8988T (cell line): ENCODE measurements at regions not wholly inside any gene's neighbourhood (a gene's known extent, or its start where the extent isn't known, plus 50 kb on each side); places are given as distances from the start of the nearest gene placed in this dataset.
"Not testable (repeated sequence)": the region's sequence is repeated elsewhere in the genome, so short reads cannot be mapped to it uniquely, and the experiment has no call there.

Experiments used
- DNase-seq: peaks from one replicate; pipeline ENCODE4 v3.0.0; 2011

DNA sequence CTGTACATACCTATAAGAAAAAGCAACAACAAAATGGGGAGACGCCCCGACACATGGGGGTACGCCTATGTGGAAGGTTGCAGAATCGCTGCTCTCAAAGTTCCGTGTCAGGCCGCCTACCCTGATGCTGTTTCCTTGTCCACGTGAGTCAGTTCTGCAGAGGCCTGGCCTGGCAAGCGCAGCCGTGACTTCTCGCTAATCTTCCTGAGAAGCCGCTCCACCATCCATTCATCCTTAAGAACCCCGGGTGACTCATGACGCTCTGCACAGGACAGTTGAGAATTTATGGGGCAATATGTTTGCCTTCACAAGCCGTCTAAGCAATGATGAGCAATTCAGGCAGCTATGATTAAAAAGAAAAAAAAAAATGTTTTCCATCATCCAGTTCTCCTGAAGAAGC, 122.3 kb upstream of the TMPRSS2 start:
- DNase-seq, result no peak

DNA sequence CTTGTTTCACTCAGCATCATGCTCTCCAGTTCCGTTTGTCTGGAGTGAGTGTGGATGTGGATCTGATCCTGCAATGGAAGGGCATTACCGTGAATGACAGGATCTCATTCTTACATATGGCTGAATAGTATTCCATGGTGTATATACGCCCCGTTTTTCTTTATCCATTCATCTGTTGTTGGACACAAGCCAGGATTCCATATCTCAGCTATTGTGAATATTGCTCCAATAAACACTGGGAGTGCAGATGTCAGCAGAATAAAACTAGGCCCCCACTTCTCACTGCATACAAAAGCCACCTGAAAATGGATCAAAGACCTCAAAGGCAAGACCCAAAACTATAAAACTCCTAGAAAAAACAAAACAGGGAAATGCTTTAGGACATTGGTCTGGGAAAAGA, 120.3 kb upstream of the TMPRSS2 start:
- no peak for DNase-seq

DNA sequence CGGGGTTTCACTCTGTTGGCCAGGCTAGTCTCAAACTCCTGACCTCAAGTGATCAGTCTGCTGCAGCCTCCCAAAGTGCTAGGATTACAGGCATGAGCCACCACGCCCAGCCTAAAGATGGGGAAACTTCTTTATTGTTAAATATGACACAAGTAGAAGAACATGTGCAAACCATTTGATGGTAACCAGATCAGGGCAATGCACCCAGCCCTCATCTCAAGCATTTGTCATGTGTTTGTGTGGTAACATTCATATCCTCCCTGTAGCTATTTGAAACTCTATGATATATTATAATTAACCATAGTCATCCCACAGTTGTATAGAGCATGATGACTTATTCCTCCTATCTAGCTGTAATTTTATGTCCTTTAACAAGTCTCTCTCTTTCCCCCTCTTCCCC, 119.5 kb upstream of the TMPRSS2 start:
- no peak for DNase-seq

GRCh38 chr21:41626021-41626420, 118.1 kb upstream of the TMPRSS2 start:
- no peak for DNase-seq

GRCh38 chr21:41625428-41625827, 117.5 kb upstream of the TMPRSS2 start:
- DNase-seq, result no peak

- no peak for DNase-seq
These were observed 116.8 kb upstream of the TMPRSS2 start for GRCh38 chr21:41624674-41625310.

GRCh38 chr21:41623945-41624344, 116.0 kb upstream of the TMPRSS2 start:
- DNase-seq, result no peak

DNA sequence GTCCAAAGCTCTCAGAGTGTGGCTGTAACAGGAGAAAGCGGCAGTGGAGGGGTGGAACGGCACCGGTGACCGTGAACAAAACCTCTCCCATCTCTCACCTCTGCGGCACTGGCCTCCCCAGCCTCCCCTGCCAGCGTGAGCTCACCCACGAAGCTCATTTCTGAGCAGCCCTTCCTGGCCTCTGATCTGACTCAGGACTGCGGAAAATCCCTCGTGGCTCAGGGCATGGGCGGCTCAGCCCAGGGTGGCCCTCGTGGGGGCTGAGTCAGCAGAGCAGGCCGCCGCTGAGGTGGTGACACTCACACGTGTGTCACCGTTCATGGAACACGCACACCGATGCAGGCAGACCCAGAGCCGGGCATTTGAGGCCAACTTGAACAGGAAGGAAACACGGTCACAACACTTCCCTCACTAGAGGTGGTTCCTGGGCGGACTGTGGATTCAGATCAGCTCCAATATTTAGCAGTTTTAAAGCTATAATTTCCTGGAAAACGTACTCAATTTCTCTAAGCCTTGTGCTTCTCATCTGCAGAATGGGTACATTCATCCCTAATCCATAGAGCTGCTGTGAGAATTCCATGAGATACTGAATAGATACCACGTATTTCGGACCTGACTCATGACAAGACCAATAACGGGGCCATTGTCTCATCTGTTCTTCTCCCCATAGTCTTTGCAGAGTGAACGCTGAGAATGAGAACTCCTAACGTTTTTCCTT, 115.0 kb upstream of the TMPRSS2 start:
- no peak for DNase-seq

DNA sequence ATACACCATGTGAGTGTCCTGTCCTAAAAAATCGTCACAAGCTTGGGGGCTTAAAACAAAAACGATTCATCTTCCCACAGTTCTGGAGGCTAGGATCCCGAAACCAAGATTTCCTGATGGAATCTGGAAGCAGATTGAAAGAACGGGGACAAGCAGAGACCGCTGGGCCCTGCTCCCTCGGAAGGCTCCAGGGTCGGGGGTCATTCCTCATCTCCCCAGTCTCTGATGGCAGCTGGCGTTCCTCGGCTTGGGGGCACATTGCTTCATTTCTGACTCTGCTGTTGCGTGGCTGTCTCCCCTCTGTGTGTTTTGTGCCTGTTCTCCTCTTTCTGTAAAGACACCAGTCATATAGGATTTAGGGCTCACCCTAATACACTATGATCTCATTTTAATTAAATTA, 114.2 kb upstream of the TMPRSS2 start:
- no peak for DNase-seq

DNA sequence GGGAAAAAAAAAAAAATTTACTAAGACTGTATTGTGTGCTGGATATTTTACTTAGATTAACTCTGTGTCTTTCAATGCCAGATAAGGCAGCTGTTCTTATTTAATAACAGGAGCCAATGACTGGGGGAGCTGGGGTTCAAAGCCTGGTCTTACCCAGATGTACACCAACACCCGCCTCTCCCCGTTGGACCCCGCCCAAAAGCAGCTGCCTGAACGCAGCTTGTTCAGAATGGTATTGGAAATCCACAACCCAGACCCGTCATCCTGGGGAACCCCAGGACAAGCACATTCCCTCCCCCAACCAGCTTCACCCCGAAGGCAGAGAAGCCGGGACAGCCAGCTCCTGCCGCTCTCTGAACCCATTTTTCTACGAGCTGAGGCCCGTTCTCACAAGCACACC, 113.6 kb upstream of the TMPRSS2 start:
- no peak for DNase-seq

- DNase-seq, result no peak
These were observed 113.0 kb upstream of the TMPRSS2 start for GRCh38 chr21:41620982-41621381.

DNA sequence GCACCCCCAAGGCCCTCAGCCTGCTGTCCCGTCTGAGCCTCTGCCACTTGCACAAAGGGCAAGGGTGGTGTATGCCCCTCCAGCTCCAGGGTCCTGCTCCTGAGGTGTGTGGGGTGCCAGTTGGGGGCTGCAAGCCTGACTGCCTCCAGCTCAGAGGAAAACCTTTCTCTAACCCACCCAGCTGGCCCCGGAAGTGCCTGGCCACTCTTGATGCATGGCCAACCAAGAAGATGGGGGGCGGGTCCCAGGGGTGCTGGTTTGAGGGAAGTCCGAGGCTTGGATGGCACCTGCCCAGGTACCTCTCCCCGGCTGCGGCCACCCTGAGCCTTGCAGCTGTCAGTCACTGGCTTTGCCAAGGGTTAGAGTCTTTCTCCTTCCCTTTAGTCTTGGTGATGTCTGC, 112.6 kb upstream of the TMPRSS2 start:
- no peak for DNase-seq

DNA sequence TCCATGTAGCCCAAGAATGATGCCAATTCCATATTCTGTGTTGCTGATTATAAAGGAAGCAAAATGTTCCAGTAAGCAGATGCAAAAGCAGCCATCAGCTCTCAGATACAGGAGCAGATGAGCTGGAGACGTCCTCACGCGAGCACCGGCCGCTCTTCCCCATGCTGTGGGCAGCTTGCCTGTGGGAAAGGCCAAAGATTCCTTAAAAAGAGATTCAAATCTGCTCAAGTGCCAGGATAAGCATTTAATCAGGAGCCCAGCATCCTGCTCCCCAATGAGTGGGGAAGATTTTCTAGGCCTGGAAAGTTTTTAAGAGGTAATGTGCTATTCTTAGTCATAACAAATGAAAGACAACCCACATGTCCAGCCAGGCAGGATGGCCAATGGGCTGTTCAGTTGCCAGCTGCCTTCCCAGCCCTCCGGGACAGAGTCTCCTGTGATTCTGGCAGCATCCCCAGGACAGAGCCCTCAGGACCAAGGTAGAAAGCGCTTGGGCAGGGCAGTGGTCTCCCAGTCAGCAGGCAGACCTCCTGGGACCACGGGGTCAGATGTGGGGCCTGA, 108.2 kb upstream of the TMPRSS2 start:
- no peak for DNase-seq

- DNase-seq, result no peak
These were observed 107.7 kb upstream of the TMPRSS2 start for GRCh38 chr21:41615613-41616012.

DNA sequence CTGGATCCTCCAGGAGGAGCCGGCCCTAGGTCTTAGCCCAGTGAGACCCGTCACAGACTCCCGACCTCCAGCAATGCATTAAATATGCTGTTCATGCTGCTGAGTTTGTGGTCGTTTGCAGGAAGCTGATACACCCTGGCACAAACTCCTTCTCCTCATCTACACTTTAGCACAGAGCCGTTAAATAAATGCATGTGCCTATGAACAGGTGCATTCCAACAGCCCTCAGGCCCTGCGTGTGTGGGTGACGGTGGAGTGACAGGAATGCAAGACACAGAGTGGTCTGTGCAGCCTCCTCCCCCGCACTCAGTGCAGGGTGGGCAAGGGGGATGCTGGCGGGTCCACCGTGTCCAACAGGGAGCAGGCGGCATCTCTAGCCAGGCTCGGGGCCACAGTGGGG, 106.6 kb upstream of the TMPRSS2 start:
- DNase-seq, result no peak

- no peak for DNase-seq
These were observed 105.6 kb upstream of the TMPRSS2 start for GRCh38 chr21:41613533-41613909.

DNA sequence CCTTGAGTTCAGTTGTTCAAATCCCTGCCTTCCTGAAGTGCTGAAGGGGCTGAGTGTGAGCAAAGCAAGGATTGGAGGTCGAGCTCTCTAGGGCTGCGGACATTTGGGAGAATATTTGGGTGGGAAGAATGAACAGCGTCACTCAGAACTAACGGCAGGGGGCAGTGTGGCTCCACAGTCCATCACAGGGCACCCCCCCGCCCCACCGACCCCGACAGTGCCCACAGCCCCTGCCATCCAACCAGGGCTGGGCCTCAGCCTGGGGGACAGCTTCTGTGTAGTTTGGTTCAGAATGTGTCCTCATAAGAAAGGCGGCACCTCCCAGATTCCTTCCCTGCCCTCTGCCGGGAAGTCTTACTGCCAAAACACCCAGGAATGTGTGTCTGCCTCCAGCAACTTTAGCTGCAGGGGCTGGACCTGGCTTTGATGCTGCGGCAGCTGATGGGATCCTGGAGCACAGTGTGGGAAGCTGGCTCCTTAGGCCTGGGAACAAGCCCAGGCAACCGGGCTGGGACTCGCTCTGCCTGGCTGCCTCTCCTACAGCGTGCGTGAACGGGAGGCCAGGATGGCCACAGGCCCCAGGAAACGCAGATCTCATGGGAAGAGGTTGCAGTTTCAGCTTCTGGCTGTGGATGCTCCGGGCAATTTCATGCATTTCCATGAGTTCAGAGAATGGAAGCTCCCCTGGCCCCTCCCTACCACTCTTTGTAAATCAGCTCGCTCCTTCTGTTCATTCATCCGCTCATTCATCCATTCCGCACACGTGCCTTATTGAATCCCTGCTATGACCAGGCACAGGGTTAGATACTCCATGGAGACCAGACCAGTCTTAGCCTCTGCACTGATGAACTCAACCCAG, 104.9 kb upstream of the TMPRSS2 start:
- peak; percentile 43 for DNase-seq

- no peak for DNase-seq
These were observed 104.1 kb upstream of the TMPRSS2 start for GRCh38 chr21:41611966-41612606.

DNA sequence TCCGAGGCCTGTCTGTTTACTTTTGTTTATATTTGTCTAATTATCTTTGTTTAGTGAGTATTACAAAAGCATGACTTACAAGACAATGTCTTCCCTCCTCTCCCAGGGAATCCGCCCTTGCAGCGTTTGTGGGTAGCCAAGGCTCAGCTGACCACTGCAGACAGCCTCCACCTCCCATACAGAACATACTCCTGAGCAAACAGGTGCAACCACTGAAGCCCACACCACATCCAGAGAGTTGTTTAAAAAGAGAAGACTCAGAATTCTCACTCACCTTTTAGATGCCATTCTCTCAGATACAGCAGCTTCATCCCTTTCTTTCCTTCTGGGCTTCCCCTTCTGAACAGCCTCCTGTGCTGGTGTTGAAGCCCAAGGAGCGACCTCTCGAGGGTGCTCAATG, 103.5 kb upstream of the TMPRSS2 start:
- no peak for DNase-seq

GRCh38 chr21:41610840-41611115, 102.8 kb upstream of the TMPRSS2 start:
- DNase-seq, result not testable (repeated sequence)

DNA sequence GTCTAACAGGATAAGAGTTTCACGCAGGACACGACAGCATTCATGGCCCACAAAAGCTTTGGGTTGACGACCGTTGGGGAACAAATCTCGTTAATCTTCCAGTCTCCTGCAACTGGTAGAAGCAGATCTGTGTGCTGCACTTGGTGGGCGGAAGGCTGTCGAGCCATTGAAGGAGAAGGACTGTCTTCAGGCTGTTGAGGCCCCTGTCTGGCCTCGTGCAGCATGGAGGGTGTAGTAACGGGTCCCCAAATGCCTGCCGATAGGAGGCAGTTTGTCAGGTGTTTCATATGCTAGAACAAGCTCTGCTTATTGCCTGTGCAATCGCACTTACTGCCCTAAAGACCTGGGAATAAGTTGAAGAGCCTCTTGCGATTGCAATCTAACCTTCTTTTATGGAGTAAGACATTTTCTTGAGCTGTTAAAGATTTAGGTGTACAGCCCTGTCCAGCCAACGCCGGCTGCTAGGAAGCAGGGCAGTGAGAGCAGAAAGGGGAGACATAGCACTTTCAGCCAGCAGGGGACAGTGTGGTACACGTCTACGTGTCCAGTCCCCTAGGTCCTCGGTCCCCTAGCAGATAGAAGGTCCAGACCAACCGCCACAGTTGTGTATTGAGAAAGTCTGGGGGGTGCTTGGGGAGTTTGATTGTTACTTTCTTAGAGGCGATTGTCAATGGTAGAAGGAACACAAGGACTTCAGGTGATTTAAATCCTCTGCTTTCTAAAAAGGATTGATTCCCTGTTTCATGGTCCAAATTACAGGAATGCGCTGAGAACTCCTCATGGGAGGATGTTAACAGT, 102.3 kb upstream of the TMPRSS2 start:
- peak; percentile 43 for DNase-seq

DNA sequence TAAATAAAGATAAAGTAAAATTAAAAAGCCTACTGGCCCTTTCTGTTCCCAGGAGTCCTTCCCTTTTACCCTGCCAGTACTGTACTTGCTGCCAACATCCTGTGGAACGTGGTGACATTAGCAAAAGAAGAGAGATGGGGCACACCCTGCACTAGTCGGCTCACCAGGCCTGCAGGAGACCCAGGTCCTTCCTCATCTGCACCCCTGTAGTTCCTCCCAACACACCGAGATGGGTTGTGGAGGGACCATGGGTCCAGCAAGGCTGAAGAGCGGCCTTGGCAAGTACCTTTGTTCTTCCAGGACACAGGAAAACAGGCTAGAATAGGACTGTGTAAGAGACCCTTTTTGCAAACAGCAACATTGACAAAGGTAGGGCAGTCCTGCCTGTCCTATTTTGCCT, 98.7 kb upstream of the TMPRSS2 start:
- DNase-seq, result no peak

- DNase-seq, result no peak
These were observed 98.0 kb upstream of the TMPRSS2 start for GRCh38 chr21:41605934-41606285.
